Fibroblast of the aortic adventitia (primary cell): ENCODE measurements at regions not wholly inside any gene's neighbourhood (a gene's known extent, or its start where the extent isn't known, plus 50 kb on each side); places are given as distances from the start of the nearest gene placed in this dataset.
"Not testable (repeated sequence)": the region's sequence is repeated elsewhere in the genome, so short reads cannot be mapped to it uniquely, and the experiment has no call there.

ENCODE experiments used
- DNase-seq: peaks from one replicate; pipeline ENCODE4 v3.0.0-alpha.2; 2010; ENCODE audit warnings: low read depth
- H3K4me3 ChIP-seq: 2 replicates; pipeline ENCODE4 v1.5.1; 2011; ENCODE audit warnings: low read depth, mild to moderate bottlenecking, control low read depth, low read length, moderate library complexity
- TF ChIP-seq, protein P1 (sequence below): IDR thresholded peaks from 2 replicates; pipeline ENCODE4 v1.5.1; 2011; ENCODE audit warnings: mild to moderate bottlenecking, low read length, control low read depth, inconsistent platforms; ENCODE audit not compliant: insufficient read depth

DNA sequence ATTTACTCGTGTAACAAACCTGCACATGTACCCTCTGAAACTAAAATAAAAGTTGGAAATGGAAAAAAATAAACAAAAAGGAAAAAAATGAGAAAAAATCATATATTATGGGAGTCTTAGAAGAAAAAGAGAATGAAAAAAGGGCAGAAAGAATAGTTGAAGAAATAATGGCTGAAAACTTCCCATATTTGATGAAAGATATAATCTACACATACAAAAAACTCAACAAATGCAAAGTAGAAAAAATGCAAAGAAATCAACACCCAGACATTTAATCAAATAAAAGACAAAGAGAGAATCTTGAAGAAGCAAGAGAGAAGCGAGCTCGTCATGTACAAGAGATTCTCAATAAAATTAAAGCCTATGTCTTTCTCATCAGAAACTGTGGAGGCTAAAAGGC is 73.8 kb downstream of the SLC25A46 start:
- TF ChIP-seq, protein P1, sequence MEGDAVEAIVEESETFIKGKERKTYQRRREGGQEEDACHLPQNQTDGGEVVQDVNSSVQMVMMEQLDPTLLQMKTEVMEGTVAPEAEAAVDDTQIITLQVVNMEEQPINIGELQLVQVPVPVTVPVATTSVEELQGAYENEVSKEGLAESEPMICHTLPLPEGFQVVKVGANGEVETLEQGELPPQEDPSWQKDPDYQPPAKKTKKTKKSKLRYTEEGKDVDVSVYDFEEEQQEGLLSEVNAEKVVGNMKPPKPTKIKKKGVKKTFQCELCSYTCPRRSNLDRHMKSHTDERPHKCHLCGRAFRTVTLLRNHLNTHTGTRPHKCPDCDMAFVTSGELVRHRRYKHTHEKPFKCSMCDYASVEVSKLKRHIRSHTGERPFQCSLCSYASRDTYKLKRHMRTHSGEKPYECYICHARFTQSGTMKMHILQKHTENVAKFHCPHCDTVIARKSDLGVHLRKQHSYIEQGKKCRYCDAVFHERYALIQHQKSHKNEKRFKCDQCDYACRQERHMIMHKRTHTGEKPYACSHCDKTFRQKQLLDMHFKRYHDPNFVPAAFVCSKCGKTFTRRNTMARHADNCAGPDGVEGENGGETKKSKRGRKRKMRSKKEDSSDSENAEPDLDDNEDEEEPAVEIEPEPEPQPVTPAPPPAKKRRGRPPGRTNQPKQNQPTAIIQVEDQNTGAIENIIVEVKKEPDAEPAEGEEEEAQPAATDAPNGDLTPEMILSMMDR = no peak
- no peak for DNase-seq
- H3K4me3 ChIP-seq = no peak overlapping the region

- DNase-seq = peak; percentile 31
- TF ChIP-seq, protein P1 = no peak
- no peak overlapping the region for H3K4me3 ChIP-seq
Measured at GRCh38 chr5:110815916-110816605, 77.3 kb downstream of the SLC25A46 start.

DNA sequence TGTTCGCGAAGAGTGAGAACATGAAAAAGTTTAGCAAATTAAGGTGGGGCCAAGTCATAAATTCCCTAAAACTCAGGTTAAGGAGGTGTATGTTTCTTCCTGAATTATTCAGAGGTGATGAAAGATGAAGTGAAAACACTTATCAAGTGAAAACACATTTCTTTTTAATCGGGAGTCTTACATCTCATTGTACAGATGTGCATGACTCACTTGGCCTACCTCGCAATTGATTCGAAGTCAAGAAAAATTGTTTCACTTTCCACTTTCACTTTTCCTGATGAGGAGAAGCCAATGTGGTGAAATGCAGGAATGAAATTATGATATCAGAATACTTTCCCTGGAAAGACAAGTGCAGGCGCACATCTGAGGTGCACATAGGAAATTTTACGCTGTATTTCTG is 78.7 kb downstream of the SLC25A46 start:
- DNase-seq = peak; percentile 73
- TF ChIP-seq, protein P1 = no peak
- H3K4me3 ChIP-seq = no peak overlapping the region

DNA sequence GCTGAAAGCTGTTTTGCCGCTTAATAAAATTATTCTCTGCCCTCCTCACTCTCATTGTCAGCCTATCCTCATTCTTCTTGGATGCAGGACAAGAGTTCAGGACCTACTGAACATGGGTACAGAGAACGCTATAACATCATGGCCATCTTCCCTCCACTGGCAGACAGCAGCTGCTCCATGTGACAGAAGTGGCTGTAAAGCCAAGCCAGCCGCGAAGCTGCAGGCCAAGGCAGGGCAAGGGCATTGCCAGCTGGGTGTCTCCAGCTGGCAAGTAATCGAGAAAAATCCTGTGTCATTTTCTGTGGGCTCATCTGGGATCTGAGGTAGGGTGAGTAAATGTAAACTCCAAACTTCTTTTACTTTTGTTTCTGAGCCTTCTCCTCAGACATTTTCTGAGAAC is 84.8 kb downstream of the SLC25A46 start:
- H3K4me3 ChIP-seq = no peak overlapping the region
- TF ChIP-seq, protein P1 = no peak
- no peak for DNase-seq

DNA sequence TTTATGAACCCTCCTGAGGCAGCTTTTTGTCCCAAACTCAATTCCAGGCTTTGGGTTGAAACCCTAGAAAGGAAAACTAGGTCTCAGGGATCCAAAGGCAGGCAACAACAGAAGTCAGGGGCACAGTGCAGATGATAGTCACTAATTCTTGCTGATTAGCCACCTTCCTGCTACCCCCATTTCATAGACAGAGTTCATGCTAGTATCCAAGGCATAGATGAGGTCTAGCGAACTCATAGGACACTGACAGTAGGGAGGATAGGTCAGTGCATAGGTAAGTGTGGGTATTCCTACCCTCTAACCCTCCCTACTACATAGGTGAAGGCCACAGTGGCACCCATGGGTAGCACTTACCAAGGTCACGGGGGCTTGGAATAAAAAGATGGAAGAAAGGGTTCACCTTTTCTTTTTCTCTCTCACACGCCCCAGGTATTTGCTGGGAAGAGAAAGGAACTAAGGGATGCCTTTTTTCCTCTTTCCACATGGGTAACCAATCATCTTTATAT is 86.2 kb downstream of the SLC25A46 start:
- no peak for DNase-seq

GRCh38 chr5:110832683-110833082 is 93.9 kb downstream of the SLC25A46 start:
- DNase-seq = no peak
- TF ChIP-seq, protein P1 = no peak
- H3K4me3 ChIP-seq = no peak overlapping the region

More for the DNA sequence above, 86.2 kb downstream of the SLC25A46 start:
- H3K4me3 ChIP-seq = no peak overlapping the region
- TF ChIP-seq, protein P1 = no peak

GRCh38 chr5:110834933-110835332 is 96.1 kb downstream of the SLC25A46 start:
- not testable (repeated sequence) for DNase-seq, H3K4me3 ChIP-seq
